KBM-7 (cell line): ENCODE measurements at regions not wholly inside any gene's neighbourhood (a gene's known extent, or its start where the extent isn't known, plus 50 kb on each side); places are given as distances from the start of the nearest gene placed in this dataset.
"Not testable (repeated sequence)": the region's sequence is repeated elsewhere in the genome, so short reads cannot be mapped to it uniquely, and the experiment has no call there.

Experiments used
- DNase-seq: peaks from one replicate; pipeline ENCODE4 v3.0.0-alpha.2; 2015
- in situ Hi-C: fragments of 300-500 bp; cut with MboI; formaldehyde crosslinking; loops from 2 replicates; pipeline ENCODE4 v1.14.3; 2020; ENCODE audit warnings: low sequenced_read_pairs, low pct_unique_long_range_greater_than_20kb, mixed read lengths

DNA sequence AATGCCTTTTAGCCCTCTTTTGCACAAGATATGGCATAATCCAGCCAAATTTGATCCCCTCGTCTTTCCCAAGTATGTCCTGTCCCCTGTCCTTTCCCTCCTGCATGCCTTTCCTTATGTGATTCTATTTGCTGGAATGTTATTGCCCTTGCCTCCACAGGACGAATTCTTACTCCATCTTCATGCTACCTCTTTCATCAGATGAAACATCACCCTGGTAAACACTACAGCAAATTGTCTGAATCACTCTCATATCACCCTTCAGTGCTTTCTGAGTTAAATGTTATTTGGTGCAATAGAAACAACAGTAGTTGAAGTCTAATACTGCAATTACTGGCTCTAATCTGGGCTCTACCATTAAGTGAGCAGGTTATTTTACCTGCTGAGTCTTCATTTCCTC, 52.2 kb upstream of the FAT1 start:
- DNase-seq, result no peak
- in situ Hi-C loops, result no loop called here

DNA sequence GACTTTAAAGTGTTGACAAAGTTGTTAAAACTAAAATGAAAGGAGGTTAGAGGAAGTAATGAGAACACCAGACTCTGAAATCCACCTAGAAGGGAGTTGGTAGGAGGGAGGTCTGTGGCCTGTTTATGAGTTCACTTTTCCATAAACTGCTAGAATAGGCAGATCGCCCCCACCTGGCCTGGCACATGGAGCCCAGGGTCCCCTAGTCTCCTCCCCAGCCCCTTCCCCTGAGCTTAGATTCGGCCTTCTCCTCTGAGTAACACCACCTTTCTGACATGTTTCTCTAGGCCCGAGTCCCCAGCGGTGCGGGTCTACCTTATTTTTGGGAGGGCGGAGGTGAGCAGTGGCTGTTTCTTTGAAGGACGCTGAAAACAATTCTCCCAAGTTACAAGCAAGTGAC, 54.5 kb upstream of the FAT1 start:
- DNase-seq, result peak; percentile 64
- in situ Hi-C loops, result no loop called here

DNA sequence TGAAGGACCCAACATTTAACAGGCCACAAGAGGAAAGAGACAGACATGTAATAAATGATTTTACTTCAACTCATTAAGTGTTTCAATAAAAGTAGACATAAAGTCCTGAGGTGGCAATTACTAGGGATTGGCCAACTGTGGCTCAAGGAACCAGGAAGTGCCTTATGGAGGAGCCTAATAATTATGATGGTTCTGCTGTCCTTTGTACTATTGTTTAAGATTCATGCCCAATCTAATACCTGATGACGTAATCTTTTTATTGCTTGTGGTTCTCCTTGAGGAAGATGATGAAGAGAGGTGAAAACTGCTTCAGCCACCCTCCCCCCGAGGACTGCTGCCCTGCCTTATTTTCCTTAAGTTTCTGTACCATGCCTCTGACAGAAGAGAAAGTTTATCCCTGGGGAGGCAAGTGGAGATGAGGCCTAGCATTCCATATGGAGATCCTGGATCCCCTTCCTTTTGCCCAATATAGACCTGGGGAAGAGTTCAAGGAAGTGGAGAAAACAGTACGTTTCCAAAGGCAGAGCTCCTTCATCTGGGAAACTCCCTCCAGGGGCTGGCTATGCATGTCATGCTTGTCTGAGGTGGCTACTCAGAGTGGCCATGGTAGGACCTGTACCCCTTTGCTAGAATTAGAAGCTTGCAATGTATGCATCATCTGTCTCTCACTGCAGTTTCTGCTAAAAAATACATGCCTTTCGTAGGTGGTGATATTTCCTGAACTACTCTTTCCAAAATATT, 56.8 kb upstream of the FAT1 start:
- no peak for DNase-seq
- in situ Hi-C loops, result no loop called here

DNA sequence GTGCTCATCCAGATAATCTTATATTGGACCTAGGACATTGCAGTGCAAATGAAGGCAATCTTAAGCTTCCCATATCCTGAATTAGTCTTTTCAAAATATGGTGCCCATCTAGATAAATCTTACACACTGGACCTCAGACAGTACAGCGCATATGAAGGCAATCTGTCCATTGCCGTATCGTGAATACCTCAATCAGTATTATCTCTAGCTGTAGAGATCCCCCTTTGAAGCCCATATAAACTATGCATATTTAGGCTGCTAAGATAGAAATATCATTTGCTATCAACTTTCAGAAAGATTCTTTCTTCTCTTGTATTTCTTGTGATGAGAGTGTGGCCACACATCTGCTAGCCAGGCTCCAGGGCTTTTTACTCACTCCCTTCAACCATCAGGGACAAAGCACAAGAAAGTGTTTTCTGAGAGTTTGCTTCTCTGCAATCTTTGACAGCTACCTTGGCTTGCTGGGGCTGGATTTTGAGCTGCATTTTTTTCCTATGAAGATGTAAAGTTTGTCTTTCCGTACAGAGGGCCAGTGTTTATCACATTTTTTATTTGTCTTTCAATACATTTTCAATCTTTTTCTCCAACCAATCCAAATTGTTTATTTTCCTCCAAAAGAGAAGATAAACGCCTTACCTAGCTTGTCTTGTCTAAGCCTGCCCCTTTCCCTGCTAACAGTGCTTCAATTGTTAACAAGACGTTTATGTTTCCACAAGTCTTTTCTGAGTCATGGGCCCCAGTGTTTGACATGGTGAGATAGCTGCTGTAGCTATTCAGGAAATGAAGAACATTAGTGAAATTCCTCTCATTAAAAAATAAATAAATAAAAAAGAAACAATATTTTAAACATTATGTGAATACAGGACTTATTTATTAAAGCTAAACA, 57.6 kb upstream of the FAT1 start:
- DNase-seq, result no peak
- in situ Hi-C loops, result no loop called here

DNA sequence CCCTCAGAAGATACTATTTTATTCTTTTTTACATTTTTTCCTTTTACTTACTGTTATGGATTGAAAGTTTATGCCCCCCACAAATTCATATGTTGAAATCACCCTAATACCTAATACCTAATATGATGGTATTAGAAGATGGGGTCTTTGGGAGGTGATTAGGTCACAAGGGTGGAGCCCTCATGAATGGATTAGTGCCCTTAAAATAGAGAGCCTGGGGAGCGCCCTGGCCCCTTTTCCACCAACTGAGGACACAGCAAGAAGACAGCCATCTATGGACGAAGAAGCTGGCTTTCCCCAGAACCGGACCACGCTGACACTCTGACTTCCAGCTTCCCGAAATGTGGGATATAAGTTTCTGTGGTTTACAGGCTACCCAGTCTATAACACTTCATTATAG, 58.6 kb upstream of the FAT1 start:
- DNase-seq, result no peak
- in situ Hi-C loops, result no loop called here

DNA sequence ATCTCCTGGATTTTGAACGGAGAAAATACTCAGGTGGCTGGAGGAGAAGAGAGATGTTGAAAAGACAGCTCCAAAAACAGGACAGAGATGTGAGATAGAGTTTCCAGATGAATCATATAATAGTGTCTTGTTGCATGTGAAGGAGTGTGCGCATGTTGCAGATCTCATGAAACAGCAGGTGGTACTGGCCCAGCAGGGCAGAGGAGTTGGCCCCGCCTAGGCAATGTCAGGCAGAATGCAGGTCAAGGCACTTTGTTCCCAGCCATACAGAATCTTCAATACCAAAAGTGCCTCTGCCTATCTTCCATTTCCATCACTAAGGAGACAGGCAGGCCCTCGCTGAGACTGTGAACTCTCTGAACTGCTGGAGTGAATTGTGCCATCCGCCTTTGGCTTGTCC, 63.9 kb upstream of the FAT1 start:
- DNase-seq, result no peak
- in situ Hi-C loops, result no loop called here

DNA sequence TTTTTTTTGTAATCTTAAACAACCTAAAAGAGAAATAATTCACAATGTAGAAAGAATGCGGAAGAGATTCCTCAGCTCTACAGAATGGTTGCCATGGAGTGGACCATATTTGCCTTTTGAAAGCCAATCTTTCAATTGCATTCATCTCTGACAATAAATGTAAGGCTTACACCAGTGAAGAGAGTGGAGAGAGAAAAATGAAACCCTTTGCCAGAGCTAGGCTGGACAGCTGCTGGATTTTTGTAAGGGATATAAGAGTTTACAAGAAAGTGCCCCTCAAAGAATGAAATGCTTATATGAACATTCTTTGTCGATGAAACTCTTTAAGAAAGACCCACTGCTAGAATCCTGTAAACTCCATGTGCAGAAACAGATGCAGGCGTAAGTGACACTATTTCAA, 66.0 kb upstream of the FAT1 start:
- in situ Hi-C loops, result no loop called here
- no peak for DNase-seq

DNA sequence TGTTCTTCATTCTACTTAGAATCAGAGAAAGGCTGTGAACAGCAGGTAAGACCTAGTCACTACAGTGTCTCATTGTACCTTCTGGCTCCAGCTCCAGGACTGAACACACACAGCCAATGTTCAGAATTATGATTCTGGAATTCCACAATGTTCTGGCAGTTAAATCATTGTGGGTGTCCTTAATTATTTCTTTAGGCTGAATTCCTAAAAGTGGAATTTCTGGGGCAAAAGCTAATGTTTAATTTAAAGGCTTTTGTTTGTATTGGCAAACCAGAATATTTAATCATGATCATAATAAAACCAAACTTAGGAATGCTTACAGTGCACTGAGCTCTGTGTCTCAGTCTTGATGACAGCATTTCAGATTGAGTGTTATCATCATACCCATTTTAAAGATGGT, 67.0 kb upstream of the FAT1 start:
- in situ Hi-C loops, result no loop called here
- no peak for DNase-seq

DNA sequence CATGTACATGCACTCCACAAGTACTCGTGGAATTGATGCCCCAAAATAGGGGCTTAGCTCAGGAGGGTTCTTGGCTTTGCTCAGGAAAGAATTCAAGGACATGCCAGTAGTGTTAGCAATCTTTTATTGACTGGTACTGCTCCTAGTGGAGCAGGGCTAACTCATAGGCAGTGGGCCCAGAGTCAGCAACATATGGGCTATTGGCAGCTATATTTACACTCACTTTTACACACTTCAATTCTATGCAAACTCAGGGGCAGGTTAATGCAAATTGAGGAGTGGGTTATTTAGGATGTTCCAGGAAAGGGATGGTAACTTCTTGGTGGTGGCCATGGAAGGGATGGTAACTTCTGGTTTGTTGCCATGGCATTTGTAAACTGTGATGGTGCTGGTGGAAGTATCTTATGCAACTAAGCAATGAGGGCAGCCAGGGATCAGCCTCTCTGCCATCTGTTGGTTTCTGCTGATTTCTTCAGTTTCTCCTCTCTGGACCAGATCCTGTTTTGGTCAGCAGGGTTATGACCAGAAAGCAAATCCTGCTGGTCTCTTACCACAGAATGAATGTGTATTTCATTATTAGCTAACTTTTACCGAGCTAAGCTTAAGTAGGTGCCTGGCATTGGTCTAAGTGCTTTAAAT, 69.2 kb upstream of the FAT1 start:
- DNase-seq, result no peak
- in situ Hi-C loops, result no loop called here

DNA sequence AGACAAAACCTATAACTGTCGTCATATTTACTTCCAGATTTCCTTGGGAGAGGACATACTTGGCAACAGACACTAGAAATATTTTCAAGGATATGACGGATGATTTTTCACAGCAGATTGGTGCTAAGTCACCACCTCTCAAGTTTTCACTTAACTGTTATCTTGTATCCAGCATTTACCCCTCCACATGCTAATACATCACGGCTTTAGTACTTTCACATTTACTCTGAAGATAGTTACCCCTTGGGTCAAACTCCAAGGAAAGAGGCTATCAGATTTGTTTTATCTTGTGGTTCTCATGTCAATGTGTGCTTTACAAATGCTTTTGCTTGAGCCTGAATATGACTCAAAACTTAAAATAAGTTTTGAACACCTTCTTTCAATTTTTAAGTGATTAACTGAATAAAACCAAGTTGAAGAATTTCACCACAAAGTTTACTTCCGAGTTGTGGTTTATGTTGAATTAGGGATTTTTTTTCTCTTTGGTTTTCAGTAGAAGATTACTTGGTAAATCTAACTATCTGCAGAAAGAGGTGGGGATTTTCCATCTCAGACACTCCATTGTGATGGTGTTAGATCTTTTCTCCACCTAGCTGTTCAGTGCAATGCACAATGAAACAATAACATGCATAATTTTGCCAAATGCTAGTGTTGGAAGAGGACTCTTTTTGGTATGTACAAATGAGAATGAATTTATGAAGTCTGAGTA, 75.4 kb upstream of the FAT1 start:
- no peak for DNase-seq
- in situ Hi-C loops, result no loop called here

DNA sequence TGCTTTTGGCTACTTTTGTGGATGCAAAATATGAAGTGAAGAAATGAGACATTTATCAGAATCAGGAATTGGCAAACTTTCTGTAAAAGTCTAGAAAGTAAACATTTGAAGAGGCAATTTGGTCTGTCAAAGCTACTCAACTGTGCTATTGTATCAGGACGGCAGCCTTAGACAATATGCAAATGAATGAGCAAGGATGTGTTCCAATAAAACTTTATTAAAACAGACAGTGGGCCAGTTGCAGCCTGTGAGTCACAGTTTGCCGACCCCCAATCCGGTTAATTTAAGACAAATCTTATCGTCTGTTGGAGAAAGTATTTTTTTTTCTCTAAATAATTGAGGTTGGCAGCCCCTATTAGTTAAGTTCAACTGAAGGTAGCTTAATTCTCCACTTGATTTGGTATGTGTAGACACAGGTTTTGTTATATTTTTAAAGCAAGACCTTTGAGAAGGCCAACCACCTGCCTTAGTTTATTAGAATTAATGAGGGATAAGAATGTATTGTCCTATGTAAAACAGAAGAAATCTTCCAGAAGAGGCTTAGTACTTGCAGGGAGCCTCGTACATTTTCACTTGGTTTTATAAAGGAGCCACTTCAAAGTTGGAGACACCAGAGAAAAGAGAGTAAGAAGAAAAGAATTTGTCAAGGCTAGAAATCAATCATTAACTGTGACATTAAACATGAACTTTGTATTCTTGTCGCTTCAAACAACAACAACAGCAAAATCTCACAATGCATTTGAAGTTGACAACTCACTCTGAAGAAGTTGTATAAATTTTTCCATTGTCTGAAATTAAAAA, 81.6 kb upstream of the FAT1 start:
- no peak for DNase-seq
- in situ Hi-C loops, result no loop called here

DNA sequence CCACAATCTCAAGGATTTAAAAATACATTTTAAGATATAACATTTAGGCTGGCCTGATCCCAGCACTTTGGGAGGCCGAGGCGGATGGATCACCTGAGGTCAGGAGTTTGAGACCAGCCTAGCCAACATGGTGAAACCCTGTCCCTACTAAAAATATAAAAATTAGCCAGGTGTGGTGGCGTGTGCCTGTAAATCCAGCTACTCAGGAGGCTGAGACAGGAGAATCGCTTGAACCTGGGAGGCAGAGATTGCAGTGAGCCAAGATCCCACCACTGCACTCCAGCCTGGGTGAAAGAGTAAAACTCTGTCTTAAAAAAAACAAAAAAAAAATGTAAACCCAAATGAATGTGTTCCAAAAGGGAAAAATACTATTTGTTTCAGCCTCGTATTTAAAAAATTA, 82.3 kb upstream of the FAT1 start:
- in situ Hi-C loops, result not testable (repeated sequence)

DNA sequence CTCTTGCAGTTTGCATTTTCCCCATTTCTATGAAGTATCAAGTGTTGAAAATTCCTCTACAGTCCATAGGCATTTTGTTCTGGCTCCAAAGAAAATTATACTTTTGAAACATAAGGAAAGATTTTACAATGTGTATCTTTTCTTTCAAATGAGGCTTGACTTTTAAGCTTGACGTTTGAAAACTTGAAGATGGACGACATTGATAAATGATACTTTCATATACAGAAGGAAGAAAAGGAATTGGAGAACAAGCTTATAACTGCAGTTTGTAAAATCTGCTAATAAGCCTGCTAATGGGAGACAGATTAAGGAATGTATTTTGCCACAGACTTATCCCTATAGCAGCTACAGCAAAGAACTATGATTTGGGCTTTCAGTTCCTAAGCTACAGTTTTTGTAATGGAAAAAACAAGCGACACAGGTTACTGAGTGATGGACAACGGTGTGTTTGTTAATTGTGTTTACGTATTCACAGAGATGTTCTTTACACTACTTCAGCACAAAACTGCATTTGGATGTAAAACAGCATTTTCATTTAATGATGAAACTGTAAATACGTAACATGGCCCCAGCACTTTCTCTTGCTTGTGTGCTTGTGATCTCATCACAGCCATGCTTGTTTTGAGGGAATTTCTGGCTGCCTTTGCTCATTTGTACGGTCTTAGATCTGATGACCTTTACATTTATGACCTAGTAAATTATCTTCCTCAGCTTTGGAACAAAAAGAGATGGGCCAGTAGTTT, 83.2 kb upstream of the FAT1 start:
- in situ Hi-C loops, result no loop called here

More for the DNA sequence above, 82.3 kb upstream of the FAT1 start:
- DNase-seq, result not testable (repeated sequence)

DNA sequence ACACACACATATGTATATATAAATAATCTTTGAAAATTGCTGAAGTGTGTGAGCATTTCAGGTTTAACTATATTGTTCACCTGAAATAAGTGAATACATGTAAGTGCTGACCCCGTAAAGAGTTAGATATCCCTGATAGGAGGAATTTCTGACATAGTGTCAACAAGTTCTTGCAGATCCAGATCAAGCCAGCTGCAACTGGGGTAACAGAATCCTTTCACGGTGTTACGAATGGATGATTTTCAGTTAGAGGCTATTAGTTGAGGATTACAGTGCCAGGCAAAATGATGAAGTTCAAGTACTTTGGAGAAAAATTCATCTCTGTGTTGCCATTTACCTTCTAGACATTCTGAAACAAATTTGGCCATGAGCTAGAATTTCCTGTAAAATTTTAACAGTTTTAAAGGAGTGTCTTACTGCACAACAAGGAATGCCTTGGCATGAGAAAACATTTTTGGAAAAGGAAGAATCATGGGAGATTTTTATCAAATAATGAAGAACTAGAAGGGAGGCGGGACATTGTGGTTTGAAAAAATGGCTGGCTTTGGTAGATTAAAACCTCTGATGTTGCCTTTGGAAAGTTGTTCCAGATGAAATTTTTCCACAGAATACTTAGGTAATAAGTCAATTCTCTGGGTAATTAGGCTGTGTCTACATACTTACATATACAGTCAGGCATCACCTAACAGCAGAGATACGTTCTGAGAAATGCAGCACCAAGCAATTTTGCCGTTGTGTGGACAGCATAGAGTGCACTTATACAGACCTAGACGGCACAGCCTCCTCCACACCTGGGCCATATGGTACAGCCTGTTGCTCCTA, 84.4 kb upstream of the FAT1 start:
- in situ Hi-C loops, result no loop called here
- no peak for DNase-seq

More for the DNA sequence above, 83.2 kb upstream of the FAT1 start:
- DNase-seq, result no peak

DNA sequence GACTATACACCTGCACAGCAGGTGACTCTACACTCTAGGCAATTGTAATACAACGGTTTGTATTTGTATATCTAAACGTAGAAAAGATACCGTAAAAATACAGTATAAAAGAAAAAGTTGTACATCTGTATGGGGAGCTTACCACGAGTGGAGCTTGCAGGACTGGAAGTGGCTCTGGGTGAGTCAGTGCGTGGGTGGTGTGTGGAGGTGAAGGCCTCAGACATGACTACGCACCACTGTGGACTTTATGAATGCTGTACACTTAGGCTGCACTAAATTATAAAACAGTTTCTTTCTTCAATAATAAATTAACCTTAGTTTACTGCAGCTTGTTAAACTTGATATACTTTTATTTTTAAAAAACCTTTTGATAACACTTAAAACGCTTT, 85.0 kb upstream of the FAT1 start:
- in situ Hi-C loops, result no loop called here
- no peak for DNase-seq

DNA sequence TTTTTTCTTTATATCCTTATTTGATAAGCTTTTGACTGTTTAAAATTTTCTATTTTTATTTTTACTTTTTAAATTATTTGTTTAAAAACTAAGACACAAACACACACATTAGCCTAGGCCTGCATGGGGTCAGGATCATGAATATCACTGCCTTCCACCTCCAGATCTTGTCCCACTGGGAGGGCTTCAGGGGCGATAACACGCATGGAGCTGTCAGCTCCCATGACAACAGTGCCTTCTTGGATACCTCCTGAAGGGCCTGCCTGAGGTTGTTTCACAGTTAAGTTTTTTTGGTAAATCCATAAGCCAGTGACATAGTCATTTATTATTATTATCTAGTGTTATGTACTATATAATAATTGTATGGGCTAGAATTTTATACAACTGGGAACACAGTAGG, 85.4 kb upstream of the FAT1 start:
- in situ Hi-C loops, result no loop called here
- DNase-seq, result no peak

DNA sequence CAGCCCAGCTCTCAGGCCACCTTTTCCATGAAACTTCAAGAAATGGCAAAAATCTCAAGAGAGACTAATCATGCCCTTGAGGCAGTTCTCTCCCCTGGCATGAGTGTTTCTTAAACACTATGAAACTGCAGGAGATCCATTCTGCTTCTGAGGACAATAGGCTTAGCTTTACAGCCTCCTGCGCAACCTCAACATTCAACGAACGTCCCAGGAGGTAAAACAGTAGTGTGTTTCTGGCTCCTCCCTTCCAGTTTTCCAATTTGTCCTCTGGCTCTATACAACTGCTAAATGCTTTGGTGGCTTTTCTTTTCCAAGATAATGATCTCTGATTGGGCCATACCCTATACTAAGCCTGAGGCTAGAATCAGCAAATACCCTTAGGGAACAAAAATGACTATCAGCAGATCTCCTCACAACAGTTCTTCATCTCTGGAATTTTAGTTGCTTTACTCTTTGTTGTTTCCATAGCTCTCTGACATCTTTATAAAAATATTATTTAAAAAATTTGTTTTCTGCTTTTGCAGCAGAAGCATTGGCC, 87.0 kb upstream of the FAT1 start:
- in situ Hi-C loops, result no loop called here

More for the DNA sequence above, 87.0 kb upstream of the FAT1 start:
- no peak for DNase-seq
